GM19468 (cell line): ENCODE measurements at regions not wholly inside any gene's neighbourhood (a gene's known extent, or its start where the extent isn't known, plus 50 kb on each side); places are given as distances from the start of the nearest gene placed in this dataset.
"Not testable (repeated sequence)": the region's sequence is repeated elsewhere in the genome, so short reads cannot be mapped to it uniquely, and the experiment has no call there.

ENCODE experiments used
- ATAC-seq: cut with Tn5 transposase; IDR thresholded peaks from one replicate; pipeline ENCODE4 v1.9.1; 2021; ENCODE audit warnings: mild to moderate bottlenecking, moderate library complexity, moderate number of reproducible peaks; ENCODE audit not compliant: unreplicated experiment; ENCODE audit errors: extremely low read depth

DNA sequence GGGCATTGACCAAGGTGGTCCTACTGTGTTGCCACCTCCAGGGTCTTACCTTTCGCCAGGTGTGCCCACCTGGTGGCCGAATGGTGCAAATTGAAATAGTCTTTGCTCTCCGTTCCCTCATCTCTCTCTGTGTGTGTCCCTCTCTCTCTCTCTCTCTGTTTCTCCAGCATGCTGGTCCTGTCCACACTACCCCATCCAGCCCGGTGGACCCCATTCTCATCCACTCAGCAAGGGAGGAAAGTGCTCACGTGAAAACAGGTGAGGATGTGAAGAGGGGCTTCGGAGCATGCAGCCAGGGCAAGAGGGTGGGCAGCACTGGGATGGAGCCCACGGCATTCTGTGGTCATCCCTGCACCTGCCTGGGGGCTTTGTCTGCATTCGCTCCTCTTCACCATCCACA lies 150.1 kb downstream of the CRLF2 start:
- ATAC-seq: no peak

DNA sequence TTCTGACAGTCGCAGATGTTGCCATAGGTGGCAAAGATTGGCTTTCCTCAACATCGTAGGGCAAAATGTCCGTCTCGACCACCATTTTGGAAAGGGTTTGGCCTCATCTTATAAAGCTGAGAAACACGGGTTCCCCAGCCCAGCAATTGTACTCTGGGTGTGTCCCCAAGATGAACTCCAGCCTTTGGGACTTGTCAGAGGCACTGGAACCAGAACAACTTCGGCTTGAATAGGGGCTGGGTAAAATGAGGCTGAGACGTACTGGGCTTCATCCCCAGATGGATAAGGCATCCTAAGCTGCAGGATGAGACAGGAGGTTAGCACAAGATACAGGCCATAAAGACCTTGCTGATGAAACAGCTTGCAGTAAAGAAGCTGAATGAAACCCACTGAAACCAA lies 151.9 kb downstream of the CRLF2 start:
- no peak for ATAC-seq

DNA sequence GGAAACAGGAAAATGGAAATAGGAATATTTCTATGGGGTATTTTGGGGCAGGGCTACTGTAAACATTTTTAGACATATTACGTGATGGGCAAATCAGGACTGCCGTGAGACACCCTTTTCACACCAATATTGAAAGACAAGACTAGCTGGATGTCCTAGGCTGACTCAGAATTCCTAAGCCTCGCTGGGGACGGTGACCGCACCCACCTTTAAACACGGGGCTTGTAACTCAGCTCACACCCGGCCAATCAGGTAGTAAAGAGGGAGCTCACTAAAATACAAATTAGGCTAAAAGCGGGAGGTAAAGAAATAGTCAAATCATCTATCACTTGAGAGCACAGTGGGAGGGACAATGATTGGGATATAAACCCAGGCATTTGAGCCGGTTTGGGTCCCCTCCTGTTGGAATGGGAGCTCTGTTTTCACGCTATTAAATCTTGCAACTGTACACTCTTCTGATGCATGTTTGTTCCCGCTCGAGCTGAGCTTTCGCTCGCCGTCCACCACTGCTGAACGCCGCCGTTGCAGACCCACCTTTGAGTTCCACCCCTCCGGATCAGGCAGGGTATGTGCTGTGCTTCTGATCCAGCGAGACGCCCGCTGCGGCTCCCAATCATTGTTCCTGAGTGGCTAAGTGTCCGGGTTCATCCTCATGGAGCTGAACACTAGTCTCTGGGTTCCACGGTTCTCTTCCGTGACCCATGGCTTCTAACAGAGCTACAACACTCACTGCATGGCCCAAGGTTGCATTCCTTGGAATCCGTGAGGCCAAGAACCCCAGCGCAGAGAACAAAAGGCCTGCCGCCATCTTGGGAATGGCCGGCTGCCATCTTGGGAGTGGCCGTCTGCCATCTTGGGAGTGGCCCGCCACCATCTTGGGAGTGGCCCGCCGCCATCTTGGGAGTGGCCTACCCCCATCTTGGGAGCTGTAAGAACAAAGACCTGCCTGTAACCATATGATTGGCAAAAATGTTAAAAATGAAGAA lies 152.6 kb downstream of the CRLF2 start:
- ATAC-seq: no peak

DNA sequence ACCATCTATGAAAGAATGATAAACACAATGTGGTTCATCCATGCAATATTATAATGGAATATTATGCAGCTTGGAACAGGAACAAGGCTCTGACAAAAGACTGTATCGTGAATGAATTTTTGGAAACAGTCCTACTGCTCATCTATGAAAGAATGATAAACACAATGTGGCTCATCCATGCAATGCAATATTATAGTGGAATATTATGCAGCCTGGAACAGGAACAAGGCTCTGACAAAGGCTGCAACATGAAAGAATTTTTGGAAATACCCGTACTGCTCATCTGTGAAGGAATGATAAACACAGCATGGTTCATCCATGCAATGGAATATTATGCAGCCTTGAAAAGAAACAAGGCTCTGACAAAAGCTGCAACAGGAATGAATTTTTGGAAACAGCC lies 158.8 kb downstream of the CRLF2 start:
- ATAC-seq: not testable (repeated sequence)

DNA sequence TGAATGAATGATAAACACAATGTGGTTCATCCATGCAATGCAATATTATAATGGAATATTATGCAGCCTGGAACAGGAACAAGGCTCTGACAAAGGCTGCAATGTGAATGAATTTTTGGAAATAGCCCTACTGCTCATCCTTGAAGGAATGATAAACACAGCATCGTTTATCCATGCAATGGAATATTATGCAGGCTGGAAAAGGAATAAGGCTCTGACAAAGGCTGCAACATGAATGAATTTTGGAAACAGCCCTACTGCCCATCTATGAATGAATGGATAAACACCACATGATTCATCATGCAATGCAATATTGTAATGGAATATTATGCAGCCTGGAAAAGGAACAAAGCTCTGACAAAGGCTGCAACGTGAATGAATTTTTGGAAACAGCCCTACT lies 159.4 kb downstream of the CRLF2 start:
- ATAC-seq: no peak

DNA sequence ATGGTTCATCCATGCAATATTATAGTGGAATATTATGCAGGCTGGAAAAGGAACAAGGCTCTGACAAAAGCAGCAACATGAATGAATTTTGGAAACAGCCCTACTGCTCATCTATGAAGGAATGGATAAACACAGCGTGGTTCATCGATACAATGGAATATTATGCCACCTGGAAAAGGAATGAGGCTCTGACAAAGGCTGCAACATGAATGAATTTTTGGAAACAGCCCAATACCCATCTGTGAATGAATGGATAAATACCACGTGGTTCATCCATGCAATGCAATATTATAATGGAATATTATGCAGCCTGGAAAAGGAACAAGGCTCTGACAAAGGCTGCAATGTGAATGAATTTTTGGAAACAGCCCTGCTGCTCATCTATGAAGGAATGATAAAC lies 160.4 kb downstream of the CRLF2 start:
- no peak for ATAC-seq

DNA sequence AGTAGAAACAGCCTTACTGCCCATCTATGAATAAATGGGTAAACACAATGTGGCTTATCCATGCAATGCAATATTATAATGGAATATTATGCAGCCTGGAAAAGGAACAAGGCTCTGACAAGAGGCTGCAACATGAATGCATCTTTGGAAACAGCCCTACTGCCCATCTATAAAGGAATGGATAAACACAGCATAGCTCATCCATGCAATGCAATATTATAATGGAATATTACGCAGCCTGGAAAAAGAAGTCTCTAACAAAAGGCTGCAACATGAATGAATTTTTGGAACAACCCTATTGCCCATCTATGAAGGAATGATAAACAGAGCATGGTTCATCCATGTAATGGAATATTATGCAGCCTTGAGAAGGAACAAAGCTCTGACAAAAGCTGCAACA lies 161.0 kb downstream of the CRLF2 start:
- ATAC-seq: no peak

DNA sequence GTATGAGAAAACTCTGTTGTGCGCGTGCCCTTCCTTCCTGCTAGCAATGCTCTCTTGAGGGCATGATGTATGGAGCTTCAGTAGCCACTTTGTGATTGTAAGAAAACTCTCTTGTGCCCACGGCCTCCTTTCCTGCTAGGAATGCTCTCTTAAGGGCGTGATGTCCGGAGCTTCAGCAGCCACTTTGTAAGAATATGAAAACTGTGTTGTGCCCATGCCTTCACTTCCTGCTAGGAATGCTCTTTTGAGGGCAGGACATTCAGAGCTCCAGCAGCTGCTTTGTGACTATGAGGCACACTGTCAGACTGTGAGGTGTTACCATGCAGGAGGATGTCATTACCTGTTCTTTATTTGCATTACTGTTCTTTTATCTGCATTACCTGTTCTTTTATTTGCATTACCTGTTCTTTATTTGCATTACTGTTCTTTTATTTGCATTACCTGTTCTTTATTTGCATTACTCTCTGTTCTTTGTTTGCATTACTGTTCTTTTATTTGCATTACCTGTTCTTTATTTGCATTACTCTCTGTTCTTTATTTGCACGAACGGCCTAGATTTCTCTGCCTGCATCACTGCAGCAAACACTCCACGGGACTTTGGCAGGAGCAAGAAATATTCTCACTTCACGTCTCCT lies 166.7 kb downstream of the CRLF2 start:
- no peak for ATAC-seq

DNA sequence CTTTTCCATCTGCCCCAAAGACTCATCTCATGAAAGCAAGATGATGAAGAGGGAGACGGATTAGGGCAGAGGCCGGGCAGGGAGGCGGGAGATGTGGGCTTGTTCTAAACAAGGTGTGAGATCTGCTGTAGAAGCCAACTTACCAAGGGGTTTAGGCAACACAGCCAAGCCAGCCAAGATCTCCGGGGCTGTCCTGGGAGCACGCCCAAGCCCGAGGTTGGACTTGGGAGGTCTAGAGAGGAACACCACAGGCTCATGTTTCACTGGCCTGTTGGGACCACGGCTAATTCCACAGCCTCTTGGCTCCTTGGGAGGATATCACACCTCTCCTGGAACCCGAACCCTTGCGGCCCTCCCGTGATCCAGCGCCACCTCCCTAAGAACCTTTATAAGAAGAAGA lies 171.4 kb downstream of the CRLF2 start:
- no peak for ATAC-seq

DNA sequence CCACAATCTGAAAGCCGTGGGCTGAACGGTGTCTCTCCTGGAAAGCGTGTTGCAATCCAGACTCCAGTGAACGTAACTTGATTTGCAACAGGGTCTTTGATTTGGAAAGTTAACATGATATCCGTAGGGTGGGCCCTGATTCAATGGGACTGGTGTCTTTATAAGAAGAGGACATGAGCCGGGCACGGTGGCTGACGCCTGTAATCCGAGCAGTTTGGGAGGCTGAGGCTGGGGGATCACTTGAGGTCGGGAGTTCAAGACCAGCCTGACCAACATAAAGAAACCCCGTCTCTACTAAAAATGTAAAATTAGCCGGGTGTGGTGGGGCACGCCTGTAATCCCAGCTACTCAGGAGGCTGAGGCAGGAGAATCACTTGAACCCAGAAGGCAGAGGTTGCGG lies 176.5 kb downstream of the CRLF2 start:
- ATAC-seq: not testable (repeated sequence)

DNA sequence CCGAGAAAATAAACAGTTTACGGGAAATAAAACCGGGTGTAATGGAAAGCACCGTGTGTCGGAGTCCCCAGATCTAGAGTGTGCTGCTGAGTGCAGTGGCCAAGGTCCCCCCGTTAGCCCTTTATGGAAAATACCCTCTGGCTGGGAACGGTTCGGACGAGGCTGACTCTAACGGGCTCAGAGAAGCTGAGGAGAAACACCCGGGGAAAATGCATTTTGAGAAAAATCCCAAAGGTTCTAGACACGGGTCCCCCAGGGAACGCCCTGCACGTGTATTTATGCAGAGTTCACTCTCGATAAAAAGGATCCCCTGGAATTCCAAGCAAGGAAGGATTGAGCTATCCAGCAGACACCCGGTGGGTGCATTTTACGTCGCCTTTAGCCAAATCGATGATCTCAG lies 177.2 kb downstream of the CRLF2 start:
- no peak for ATAC-seq

DNA sequence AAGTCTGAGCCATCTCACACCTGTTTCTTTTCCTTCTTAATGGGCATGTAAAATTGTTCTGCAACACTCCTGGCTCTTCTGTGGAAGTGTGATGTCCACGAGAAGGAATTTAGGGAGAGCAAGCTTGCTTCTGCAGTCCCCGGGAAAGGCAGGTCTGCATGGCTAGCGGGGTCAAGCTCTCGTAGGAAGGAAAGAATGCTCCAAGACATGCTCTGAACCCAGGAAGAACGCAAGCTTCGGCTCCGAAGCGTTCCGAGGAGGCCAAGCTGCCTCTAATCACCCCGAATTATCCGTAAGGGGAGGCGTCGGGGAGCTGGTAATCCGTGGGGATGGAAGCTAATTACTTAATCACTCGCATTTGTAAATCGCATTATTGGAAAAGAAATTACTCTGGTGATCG lies 177.7 kb downstream of the CRLF2 start:
- no peak for ATAC-seq

DNA sequence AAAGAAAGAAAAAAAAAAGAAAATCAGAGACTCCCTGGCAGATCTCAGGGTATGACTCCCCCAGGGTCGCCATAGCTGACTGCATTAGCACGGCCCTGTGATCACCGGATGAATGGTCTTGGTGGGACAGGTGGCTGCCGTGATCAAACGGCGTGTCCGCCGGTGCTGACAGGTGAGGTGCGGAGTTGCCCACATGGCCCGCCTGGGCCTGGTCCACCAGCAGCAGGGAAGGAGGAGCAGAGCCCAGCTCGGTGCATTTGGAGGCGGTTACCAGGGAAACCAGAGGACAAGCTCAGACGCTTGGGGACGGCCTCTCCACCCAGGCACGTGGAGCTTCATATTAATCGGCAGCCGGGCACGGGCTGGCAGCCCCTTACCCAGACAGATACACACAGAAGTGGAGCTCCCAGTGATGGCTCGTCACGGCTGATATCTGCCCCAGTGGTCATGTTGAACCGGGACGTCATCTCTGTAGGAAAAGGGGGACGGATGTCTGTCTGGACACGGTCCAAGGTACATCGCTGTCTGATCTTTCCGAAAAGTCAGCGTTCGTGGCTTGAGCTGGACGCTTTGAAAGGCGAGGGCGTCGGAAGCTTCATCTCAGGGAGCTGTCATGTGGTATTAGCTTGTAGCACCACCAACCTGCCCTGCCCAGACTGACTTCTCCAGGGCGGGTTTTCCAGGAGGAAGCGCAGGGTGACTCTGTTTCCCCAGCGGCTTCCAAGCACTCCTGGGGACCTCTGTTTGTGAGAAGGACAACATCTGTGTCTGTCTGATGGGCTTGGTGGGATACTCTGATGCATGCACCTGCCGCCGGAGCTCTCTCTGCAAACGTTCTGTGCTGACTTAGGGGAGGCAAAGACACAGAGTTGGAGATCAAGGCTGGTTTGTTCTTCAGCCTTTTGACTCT lies 180.7 kb downstream of the CRLF2 start:
- no peak for ATAC-seq

DNA sequence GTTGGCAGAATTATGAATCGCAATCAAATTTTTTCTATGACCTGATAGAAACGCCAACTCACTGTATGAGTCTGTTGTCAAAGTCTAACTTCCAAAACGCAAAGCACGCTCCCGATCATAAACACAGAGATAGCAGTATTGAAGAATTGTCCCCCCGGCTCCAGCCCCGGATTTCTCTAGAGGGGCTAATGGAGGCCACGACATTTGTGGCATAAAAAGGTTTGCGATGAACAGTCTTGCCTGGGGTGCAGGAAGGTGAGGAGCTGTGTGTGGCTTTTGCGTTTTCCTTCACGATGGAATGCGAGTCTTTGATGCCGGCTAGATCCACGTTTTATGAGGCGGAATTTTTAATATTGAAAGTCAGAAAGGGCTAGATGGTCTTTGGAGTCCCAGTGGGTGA lies 183.0 kb downstream of the CRLF2 start:
- ATAC-seq: no peak

DNA sequence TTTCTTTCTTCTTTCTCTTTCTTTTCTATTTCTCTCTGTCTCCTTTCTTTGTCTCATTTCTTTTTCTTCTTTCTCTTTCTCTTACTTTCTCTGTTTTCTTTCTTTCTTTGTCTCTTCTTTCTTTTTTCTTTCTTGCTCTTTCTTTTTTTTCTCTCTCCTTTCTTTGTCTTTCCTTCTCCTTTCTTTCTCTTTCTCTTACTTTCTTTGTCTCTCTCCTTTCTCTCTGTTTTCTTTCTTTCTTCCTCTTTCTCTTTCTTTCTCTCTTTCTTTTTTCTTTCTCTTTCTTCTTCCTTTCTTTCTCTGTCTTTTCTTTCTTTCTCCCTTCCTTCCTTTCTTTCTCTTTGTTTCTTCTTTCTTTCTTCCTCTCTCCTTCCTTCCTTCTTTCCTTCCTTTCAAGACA lies 184.8 kb downstream of the CRLF2 start:
- no peak for ATAC-seq

DNA sequence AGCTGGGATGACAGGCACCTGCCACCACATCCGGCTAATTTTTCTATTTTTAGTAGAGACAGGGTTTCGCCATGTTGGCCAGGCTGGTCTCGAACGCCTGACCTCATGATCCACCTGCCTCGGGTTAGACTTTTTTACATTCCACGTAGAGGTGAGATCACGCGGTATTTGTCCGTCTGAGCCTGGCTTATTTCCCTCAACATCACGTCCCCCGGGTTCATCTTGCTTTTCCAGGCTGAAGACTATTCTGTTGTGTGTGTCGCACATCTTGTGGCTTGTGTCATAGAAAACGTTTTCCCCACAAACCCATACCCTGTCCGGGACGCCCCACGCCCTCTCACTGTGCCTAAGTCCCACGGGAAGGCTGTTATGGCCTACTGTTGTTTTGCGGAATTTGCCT lies 185.3 kb downstream of the CRLF2 start:
- peak; percentile 33 for ATAC-seq

DNA sequence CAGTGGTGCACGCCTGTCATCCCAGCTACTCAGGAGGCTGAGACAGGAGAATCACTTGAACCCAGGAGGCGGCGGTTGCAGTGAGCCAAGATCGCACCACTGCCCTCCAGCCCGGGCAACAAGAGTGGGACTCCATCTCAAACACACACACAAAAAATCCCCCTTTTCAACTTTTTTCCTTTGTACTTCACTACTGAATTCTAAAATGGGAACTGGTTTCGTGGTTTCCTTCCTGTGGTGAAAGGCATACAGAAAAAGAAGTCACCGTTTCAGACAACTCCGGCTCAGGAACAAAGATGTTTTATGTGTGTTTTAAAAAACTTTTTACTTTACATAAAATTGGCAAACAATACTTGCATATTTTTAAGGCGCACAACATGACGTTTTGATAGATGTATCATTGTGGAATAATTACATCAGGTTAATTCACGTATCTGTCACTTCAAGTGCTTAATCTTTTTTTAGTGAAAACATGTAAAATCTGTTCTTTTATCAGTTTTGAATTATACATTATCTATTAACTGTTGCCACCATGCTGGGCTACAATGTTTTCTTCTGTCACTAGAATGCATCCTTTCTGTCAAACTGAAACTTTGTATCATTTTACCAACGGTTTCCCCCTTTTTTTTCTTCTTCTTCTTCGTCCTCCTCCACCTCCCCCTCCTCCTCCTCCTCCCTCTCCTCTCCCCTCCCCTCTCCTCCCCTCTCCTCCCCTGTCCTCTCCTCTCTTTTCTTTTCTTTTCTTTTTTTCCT lies 186.0 kb downstream of the CRLF2 start:
- ATAC-seq: no peak

DNA sequence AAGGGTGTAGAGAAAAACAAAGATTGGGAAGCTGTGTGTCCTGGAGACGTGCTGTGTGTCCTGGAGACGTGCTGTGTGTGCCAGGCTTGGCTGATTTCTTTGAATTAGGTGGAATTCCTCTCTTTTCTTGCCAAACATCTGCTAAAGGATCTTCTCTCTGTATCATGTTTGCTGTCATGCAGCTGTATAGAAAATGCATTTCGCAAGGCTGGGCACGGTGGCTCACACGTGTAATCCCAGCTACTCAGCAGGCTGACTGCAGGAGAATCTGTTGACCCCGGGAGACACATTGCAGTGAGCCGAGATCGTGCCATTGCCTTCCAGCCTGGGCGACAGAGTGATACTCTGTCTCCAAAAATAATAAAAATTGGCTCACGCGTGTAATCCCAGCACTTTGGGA lies 187.0 kb downstream of the CRLF2 start:
- ATAC-seq: no peak

DNA sequence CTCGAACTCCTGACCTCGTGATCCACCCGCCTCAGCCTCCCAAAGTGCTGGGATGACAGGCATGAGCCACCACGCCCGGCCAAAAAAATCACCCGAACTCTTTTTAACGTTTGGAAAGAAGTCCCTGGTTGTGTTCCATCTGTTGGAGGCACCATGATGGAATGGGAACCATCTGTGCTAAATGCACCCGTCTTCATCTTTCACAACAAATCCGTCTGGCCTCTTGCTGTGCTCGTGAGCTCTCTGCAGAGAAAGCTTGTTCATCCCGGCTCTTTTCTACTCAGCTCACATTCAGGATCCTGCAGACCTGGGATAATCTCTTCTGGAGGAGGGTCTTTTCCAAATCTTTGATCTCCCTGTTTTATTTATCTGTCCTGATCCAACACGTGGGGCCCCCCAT lies 188.8 kb downstream of the CRLF2 start:
- no peak for ATAC-seq
